ENCODE measurements at regions not wholly inside any gene's neighbourhood (a gene's known extent, or its start where the extent isn't known, plus 50 kb on each side); places are given as distances from the start of the nearest gene placed in this dataset.

DNA sequence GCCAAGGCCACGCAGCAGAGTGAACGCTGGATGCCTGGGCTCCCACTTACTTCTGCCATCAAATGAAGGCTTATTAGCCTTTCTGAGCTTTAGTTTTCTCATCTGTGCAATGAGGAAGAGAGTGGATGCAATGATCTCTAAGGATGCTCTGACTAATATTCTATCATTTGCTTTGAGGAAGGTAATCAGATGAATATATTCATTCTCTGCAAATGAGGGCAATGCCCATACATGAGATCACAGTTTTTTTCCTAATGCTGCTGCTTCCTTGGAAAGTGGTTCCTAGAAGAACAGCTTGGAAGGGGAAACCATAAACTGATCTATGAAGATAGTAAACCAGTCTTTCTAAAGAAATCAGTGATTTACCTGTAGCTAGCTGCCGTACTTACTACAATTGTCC, 152.4 kb downstream of the NSG2 start:
- Histone ChIP-seq H3K56ac (replicated peaks; ENCODE audit: insufficient read length, low read depth, low read length) (no peak overlapping the region), H2BK20ac (ENCODE audit: low read length) (no peak overlapping the region), H3K4ac (replicated peaks; ENCODE audit: insufficient read length, low read depth, low read length) (no peak overlapping the region), H3K9ac (replicated peaks in 1 of 4; ENCODE audit: extremely low read depth in 1 of 4, low read depth in 3 of 4, low read length in 3 of 4) (no peak overlapping the region), H3K4me2 (ENCODE audit: insufficient read depth in 1 of 2, low read depth in 2 of 2, low read length in 2 of 2) (no peak overlapping the region), H2BK120ac (replicated peaks; ENCODE audit: low read depth, low read length) (no peak overlapping the region), H3K18ac (ENCODE audit: extremely low read depth, low read length) (no peak overlapping the region), H2AK5ac (ENCODE audit: low read depth, low read length) (no peak overlapping the region), H3K4me1 (replicated peaks in 1 of 4; ENCODE audit: control insufficient read depth in 3 of 4, insufficient read depth in 4 of 4, low read length in 3 of 4) (peaks cover 0 to 8% (median 3%) of the 10 kb centered on the region in 4 experiments; a peak in 4 of 7 replicates), H4K20me1 (replicated peaks in 1 of 2; ENCODE audit: control insufficient read depth in 1 of 2, insufficient read depth in 2 of 2, low read length in 2 of 2) (no peaks in the 10 kb centered on the region), H3K79me2 (ENCODE audit: control insufficient read depth in 1 of 2, insufficient read depth in 2 of 2, low read length in 2 of 2) (no peaks in the 10 kb centered on the region), H4K5ac (ENCODE audit: insufficient read length, low read depth, low read length) (no peak overlapping the region), H4K8ac (ENCODE audit: extremely low read depth, insufficient read depth, low read length) (no peak overlapping the region), H3K14ac (ENCODE audit: insufficient read length) (no peak overlapping the region), H3K36me3 (ENCODE audit: control insufficient read depth in 2 of 4, insufficient read depth in 4 of 4, low read length in 3 of 4) (no peaks in the 10 kb centered on the region), H4K91ac (replicated peaks; ENCODE audit: insufficient read length, low read length) (no peak overlapping the region), H3K4me3 (ENCODE audit: extremely low read depth in 1 of 4, insufficient read depth in 2 of 4, low read depth in 3 of 4, low read length in 4 of 4) (no peak overlapping the region), H3K23ac (ENCODE audit: insufficient read length) (no peak overlapping the region), H3K23me2 (ENCODE audit: low read depth, low read length) (no peaks in the 10 kb centered on the region), H2BK5ac (ENCODE audit: low read depth, low read length) (no peak overlapping the region), H3K27ac (ENCODE audit: low read depth, low read length) (no peak overlapping the region), H2BK15ac (ENCODE audit: low read length) (no peak overlapping the region), H3K27me3 (replicated peaks in 1 of 4; ENCODE audit: control insufficient read depth in 3 of 4, extremely low read depth in 1 of 4, insufficient read depth in 3 of 4, low read length in 3 of 4) (no peaks in the 10 kb centered on the region), H2BK12ac (ENCODE audit: low read depth, low read length) (no peak overlapping the region), H3K79me1 (ENCODE audit: low read depth, low read length) (no peaks in the 10 kb centered on the region), H2AFZ (ENCODE audit: low read length) (no peak overlapping the region), H3K9me3 (ENCODE audit: insufficient read depth in 2 of 2, low read depth in 1 of 2, low read length in 1 of 2) (no peaks in the 10 kb centered on the region)
- FAIRE-seq (no peak), DNase-seq (ENCODE audit: low read depth in 1 of 2, low spot score in 2 of 2) (no peak)
- 94% methylated on average over 3 of the region's 3 CpGs; no CpG with 5 or more reads in 1 of the 2 experiments for WGBS, 2 experiments (ENCODE audit: extremely low coverage in 1 of 2, insufficient coverage in 1 of 2, insufficient read length in 1 of 2, insufficient replicate concordance in 2 of 2, low coverage in 1 of 2, low lambda C conversion rate in 2 of 2, missing lambda C conversion rate in 1 of 2)
- POLR2A ChIA-PET (ENCODE audit: partially characterized antibody), result no interaction called here
- TF ChIP-seq SP4 (IDR thresholded peaks at IDR 0.05; ENCODE audit: low read length) (no peak), SUZ12 (IDR thresholded peaks at IDR 0.05; ENCODE audit: low read length) (no peak), SP2 (IDR thresholded peaks at IDR 0.05; ENCODE audit: low read length) (no peak), JUND (IDR thresholded peaks at IDR 0.05; ENCODE audit: low read length) (no peak)
- CTCF ChIA-PET (ENCODE audit: partially characterized antibody), result interaction anchor here (1.1 kb wide), 1 partner anchor 12 kb away, joined by 3 read pairs; no protein-coding TSS in a partner anchor
